ENCODE measurements at regions not wholly inside any gene's neighbourhood (a gene's known extent, or its start where the extent isn't known, plus 50 kb on each side); places are given as distances from the start of the nearest gene placed in this dataset. TPM values are rescaled to one million over a fixed set of nuclear protein-coding genes. Genes with fewer than 3 reads are reported as not detected.
"Not testable (repeated sequence)": the region's sequence is repeated elsewhere in the genome, so short reads cannot be mapped to it uniquely, and the experiment has no call there.

- DNase-seq (ENCODE audit: low read depth) = peak; percentile 38
Measured at GRCh38 chr7:32658034-32658433, 162.7 kb downstream of the AVL9 start.

GRCh38 chr7:32654549-32654948 lies 159.3 kb downstream of the AVL9 start:
- not testable (repeated sequence) for DNase-seq (ENCODE audit: low read depth)

- DNase-seq (ENCODE audit: low read depth) = not testable (repeated sequence)
Measured at GRCh38 chr7:32650356-32650755, 155.1 kb downstream of the AVL9 start.

GRCh38 chr7:32648408-32649156 lies 153.3 kb downstream of the AVL9 start:
- no peak for DNase-seq (ENCODE audit: low read depth)

- not testable (repeated sequence) for DNase-seq (ENCODE audit: low read depth)
Measured at GRCh38 chr7:32645255-32645654, 150.0 kb downstream of the AVL9 start.

GRCh38 chr7:32643194-32643593 lies 147.9 kb downstream of the AVL9 start:
- DNase-seq (ENCODE audit: low read depth) = no peak

GRCh38 chr7:32639122-32639521 lies 143.8 kb downstream of the AVL9 start:
- DNase-seq (ENCODE audit: low read depth) = no peak

- not testable (repeated sequence) for DNase-seq (ENCODE audit: low read depth)
Measured at GRCh38 chr7:32638479-32639121, 143.3 kb downstream of the AVL9 start.

Small RNA genes in the stretch of these regions (microRNA-seq; reads per million reads assigned to microRNA genes)
- not detected for gene MIR550A2
- gene MIR550B2 = not detected

All from myocyte (in vitro differentiated cells).